ENCODE measurements at regions not wholly inside any gene's neighbourhood (a gene's known extent, or its start where the extent isn't known, plus 50 kb on each side); places are given as distances from the start of the nearest gene placed in this dataset.

- DNase-seq = no peak
- in situ Hi-C loops (cut with MboI; ENCODE audit: low pct_unique_long_range_greater_than_20kb, low sequenced_read_pairs) = no loop called here
These were observed 284.1 kb upstream of the MANEA start for GRCh38 chr6:95293257-95293656.

- DNase-seq = no peak
- in situ Hi-C loops (cut with MboI; ENCODE audit: low pct_unique_long_range_greater_than_20kb, low sequenced_read_pairs) = no loop called here
These were observed 283.3 kb upstream of the MANEA start for GRCh38 chr6:95294043-95294442.

- DNase-seq = no peak
- in situ Hi-C loops (cut with MboI; ENCODE audit: low pct_unique_long_range_greater_than_20kb, low sequenced_read_pairs) = no loop called here
These were observed 267.8 kb upstream of the MANEA start for GRCh38 chr6:95309545-95309944.

- in situ Hi-C loops (cut with MboI; ENCODE audit: low pct_unique_long_range_greater_than_20kb, low sequenced_read_pairs) = no loop called here
- DNase-seq = no peak
These were observed 259.2 kb upstream of the MANEA start for GRCh38 chr6:95318137-95318536.

DNA sequence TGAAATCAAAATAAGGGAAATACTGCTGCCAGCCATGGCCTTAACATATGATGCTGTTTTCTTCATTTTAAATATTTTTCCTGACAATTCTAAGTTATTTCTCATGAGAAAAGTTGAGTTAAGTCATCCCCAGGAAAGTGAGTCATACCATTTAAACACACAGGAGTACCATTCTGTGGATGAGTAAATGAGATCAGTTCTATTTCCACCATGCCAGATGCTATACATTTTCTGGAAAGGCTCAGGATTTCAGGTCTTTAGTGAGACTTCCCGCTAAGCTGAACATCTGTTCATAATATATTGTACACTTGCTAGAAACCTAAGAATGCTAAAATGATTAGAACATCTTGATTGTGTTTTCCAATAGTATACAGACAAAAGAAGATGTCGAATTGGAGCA, 256.2 kb upstream of the MANEA start:
- DNase-seq = no peak
- in situ Hi-C loops (cut with MboI; ENCODE audit: low pct_unique_long_range_greater_than_20kb, low sequenced_read_pairs) = no loop called here

GRCh38 chr6:95325916-95326315, 251.4 kb upstream of the MANEA start:
- in situ Hi-C loops (cut with MboI; ENCODE audit: low pct_unique_long_range_greater_than_20kb, low sequenced_read_pairs) = no loop called here
- no peak for DNase-seq

DNA sequence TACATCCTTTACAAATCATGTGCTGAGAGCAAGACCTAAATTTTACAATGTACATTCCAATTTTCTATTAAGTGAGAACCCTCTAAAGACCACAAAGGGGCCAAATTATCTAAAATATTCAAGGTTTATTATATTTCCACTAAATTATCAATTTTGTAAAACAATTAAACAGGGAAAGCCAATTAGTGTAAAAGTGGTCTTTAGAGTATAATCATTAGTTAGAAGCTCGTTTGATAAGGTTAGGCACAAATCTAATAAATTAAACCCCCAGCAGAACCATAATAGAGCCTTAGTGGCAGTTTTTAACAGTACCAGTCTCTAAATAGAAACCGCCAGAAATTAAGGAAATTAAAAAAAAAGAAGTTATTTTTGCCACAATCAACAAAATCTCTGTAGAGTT, 249.1 kb upstream of the MANEA start:
- in situ Hi-C loops (cut with MboI; ENCODE audit: low pct_unique_long_range_greater_than_20kb, low sequenced_read_pairs) = no loop called here
- DNase-seq = no peak

DNA sequence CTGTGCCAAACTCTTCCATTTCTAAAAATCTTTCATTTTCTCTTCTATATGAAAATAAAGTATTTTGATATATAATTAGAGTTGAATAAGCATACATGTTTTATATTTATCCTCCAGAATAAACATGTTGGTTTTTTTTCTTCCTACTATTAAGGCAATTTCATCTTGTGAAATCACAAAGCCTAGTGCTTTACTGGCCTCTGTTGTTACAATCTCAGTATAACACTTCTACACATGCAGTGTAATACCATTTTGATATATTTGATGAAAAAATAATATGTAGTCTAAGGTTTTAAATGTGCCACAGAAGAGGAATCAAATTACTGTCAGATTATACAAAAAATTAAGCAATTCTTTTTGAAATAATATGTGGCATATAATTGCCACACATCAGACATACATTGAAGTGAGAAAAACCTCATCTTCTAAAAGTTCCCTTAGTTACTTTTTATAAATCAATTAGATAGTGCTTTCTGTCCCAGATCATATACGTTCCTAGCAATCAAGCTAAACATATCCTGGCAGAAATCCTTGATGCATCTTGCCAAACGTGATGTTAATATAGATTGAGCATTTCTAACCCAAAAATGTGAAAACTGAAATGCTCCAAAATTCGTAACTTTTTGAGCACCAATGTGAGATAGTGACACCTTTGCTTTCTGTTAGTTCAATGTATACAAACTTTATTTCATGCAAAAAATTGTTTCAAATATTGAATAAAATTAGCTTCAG, 225.1 kb upstream of the MANEA start:
- in situ Hi-C loops (cut with MboI; ENCODE audit: low pct_unique_long_range_greater_than_20kb, low sequenced_read_pairs) = no loop called here
- DNase-seq = no peak

GRCh38 chr6:95354551-95354950, 222.8 kb upstream of the MANEA start:
- in situ Hi-C loops (cut with MboI; ENCODE audit: low pct_unique_long_range_greater_than_20kb, low sequenced_read_pairs) = no loop called here
- DNase-seq = no peak

DNA sequence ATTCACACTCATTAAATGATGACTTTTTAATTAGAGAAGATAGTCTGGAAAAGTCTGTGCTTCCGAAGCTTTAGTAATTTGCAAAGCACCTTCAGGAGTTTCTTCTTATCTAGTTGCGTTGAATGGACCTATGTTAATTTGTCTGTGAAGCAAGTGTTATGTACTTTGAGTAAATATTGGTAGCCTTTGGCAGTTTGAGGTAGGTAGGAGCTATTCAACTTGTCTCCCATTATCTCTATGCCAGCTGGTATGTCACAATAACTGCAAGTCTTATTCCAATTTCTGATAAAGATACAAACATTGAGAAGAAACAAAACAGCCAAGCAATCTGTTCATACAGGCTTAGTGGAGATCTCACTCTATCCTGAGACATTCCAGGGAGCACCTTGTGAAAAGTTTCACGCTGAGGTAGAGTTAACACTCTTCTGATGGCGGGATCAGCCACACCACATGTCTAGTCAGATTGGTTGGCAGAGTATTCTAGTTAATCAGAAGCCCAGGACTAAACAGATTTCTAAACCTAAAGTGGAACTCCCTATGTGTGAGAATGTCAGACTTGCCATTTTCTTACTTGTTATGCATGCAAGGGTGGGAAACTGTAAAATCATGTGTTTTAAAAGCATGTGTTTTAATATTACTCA, 219.8 kb upstream of the MANEA start:
- no peak for DNase-seq

GRCh38 chr6:95364016-95364604, 213.2 kb upstream of the MANEA start:
- in situ Hi-C loops (cut with MboI; ENCODE audit: low pct_unique_long_range_greater_than_20kb, low sequenced_read_pairs) = no loop called here
- peak; percentile 28 for DNase-seq

More for the DNA sequence above, 219.8 kb upstream of the MANEA start:
- in situ Hi-C loops (cut with MboI; ENCODE audit: low pct_unique_long_range_greater_than_20kb, low sequenced_read_pairs) = no loop called here

- in situ Hi-C loops (cut with MboI; ENCODE audit: low pct_unique_long_range_greater_than_20kb, low sequenced_read_pairs) = no loop called here
- DNase-seq = no peak
These were observed 211.9 kb upstream of the MANEA start for GRCh38 chr6:95365454-95365853.

DNA sequence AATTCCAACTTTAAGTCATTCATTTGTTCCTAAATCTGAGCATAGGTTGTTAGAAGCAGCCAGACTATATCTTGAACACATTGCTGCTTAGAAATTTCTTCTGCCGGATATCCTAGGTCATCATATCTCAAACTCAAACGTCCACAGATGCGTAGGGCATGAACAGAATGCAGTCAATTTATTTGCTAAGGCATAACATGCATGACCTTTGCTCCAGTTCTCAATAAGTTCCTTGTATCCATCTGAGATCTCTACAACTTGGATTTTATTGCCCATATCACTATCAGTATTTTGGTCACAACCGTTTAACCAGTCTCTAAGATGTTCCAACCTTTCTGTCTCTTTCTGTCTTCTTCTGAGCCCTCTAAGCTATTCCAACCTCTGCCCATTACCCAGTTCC, 210.9 kb upstream of the MANEA start:
- in situ Hi-C loops (cut with MboI; ENCODE audit: low pct_unique_long_range_greater_than_20kb, low sequenced_read_pairs) = no loop called here

DNA sequence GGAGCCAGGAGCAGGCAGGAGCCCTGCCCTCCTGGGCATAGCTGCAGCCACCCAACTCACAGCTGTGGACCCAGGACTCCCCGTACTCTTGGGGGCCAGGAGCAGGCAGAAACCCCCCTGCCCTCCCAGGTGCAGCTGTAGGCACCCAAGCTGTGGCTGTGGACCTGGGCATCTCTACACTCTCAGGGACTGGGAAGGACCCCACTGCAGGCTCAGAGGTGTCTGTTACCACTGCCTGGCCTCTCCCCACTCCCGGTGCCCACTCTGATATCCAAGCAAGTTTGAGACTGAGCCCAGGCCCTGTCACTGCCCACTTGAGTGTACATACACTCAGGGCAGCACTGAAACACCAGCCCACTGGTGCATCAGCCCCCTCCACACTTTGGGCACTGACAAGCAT, 193.5 kb upstream of the MANEA start:
- no peak for DNase-seq
- in situ Hi-C loops (cut with MboI; ENCODE audit: low pct_unique_long_range_greater_than_20kb, low sequenced_read_pairs) = no loop called here

More for the DNA sequence above, 210.9 kb upstream of the MANEA start:
- DNase-seq = no peak

DNA sequence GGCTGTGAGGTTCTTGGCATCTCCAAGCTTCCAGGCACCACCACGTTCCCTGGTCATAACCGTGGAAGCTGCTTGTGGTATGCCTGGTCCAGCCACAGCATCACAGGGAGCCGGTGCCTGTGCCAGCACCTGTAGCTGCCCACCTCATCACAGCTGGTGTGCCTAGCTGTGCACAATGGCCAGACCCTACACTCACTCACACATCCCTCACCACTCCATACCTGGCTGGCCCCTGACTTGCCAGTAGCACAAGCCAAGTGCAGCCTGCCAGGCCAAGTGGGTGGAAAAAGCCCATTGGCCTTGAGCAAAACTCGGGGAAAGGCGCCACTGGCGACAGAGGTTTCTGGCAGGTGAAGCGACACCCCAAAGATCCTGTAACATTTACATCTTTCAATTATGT, 192.3 kb upstream of the MANEA start:
- no peak for DNase-seq
- in situ Hi-C loops (cut with MboI; ENCODE audit: low pct_unique_long_range_greater_than_20kb, low sequenced_read_pairs) = no loop called here

GRCh38 chr6:95387845-95388244, 189.5 kb upstream of the MANEA start:
- in situ Hi-C loops (cut with MboI; ENCODE audit: low pct_unique_long_range_greater_than_20kb, low sequenced_read_pairs) = no loop called here

DNA sequence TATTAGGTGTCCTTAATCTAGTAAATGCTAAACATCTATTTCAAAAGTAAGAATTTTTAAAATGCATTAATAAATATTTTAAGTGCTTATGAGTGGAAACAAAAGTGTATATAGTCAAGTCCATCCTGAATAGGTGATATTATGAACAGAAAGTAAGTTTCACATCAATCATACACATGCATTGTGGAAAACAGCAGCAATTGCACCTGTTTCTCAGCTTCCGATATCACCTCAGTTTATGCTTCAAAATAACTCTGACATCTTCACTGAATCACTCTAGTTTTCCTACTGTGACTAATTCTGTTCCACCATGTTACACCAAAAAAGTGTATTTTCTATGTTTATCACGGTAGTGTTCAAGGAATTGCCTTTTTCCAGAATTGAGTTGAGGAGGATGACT, 172.6 kb upstream of the MANEA start:
- DNase-seq = no peak
- in situ Hi-C loops (cut with MboI; ENCODE audit: low pct_unique_long_range_greater_than_20kb, low sequenced_read_pairs) = no loop called here

More at GRCh38 chr6:95387845-95388244, 189.5 kb upstream of the MANEA start:
- no peak for DNase-seq

DNA sequence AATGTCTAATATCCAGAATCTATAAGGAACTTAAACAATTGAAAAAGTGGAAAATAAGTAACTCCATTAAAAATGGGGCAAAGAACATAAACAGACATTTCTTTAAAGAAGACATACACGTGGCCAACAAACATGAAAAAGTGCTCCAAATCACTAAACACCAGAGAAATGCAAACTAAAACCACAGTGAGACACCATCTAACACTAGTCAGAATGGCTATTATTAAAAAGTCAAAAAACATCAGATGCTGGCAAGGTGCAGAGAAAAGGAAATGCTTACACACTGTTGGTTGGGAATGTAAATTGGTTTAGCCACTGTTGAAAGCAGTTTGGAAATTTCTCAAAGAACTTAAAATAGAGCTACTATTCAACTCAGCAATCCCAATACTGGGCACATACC, 169.2 kb upstream of the MANEA start:
- in situ Hi-C loops (cut with MboI; ENCODE audit: low pct_unique_long_range_greater_than_20kb, low sequenced_read_pairs) = no loop called here
- no peak for DNase-seq

DNA sequence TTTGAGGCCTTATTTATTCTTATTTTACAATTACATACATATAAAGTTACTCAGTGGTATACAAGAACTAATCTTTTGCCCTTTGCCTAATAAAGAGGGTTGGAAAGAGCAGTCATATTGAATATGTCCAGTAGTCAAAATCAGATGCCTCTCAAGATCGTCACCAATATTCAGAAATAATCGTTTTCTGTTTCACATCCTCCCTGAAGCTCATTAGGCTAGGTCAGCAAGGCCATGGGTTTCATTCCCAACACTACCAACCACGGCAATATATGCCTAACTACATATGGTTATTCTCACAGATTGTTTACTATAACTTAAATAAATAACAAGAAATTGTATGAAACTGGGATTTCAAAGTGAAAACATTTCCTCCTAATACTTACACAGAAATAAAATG, 167.2 kb upstream of the MANEA start:
- DNase-seq = no peak
- in situ Hi-C loops (cut with MboI; ENCODE audit: low pct_unique_long_range_greater_than_20kb, low sequenced_read_pairs) = no loop called here

DNA sequence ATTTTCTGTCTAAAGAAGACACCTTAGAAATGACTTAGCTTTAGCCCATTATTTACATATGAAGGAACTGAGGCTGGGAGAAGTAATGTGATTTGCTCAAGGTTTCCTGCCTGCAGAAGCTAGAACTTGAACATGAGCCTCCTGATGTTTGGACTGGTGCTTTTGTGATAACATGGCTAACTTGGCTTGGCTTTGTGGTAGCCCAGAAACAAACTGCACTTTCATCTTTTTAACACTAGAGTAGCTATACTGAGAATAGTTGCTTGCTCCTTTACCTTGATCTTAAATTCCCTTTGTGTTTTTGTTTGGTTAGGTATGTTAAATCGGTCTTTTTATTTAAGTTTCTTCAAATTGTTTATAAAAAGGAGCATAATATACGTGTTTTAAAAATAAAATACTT, 163.5 kb upstream of the MANEA start:
- in situ Hi-C loops (cut with MboI; ENCODE audit: low pct_unique_long_range_greater_than_20kb, low sequenced_read_pairs) = no loop called here
- no peak for DNase-seq

GRCh38 chr6:95417856-95418255, 159.5 kb upstream of the MANEA start:
- in situ Hi-C loops (cut with MboI; ENCODE audit: low pct_unique_long_range_greater_than_20kb, low sequenced_read_pairs) = no loop called here
- no peak for DNase-seq

Measured in KBM-7 (cell line).